ENCODE measurements at regions not wholly inside any gene's neighbourhood (a gene's known extent, or its start where the extent isn't known, plus 50 kb on each side); places are given as distances from the start of the nearest gene placed in this dataset.

DNA sequence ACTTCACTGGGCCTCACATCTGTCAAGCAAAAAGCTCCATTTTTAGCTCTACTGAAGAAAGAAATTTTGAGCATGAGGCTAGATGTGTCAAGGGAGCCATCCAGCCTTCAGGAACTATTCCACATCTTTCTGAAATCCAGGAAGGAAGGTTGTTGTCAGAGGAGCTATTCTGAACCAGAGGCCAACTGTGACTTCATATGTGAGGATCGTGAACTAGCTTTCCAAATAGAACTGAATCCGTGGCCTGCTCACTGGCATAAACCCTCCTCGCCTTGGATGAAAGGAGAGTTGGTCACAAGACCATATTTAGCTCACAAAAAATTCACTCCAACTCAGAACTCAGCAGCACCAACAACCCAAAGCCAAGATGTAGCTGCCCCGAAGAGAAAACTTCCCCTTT lies 195.8 kb downstream of the FOXO1 start:
- TF ChIP-seq POLR2AphosphoS5 (IDR thresholded peaks at IDR 0.05; ENCODE audit: low read depth, low read length): no peak
- no peak for TF ChIP-seq TAF1 (IDR thresholded peaks at IDR 0.05; ENCODE audit: borderline replicate concordance, insufficient read depth, low read length)
- TF ChIP-seq FOXP2 (optimal IDR thresholded peaks at IDR 0.05; ENCODE audit: borderline replicate concordance, extremely low read depth, extremely low read length, insufficient read depth): no peak
- no peak for TF ChIP-seq SIN3A (IDR thresholded peaks at IDR 0.05; ENCODE audit: borderline replicate concordance, insufficient read depth, low read length)
- no peak for TF ChIP-seq REST (IDR thresholded peaks at IDR 0.05; ENCODE audit: insufficient read depth in 1 of 2, low read depth in 2 of 2, low read length in 2 of 2)

DNA sequence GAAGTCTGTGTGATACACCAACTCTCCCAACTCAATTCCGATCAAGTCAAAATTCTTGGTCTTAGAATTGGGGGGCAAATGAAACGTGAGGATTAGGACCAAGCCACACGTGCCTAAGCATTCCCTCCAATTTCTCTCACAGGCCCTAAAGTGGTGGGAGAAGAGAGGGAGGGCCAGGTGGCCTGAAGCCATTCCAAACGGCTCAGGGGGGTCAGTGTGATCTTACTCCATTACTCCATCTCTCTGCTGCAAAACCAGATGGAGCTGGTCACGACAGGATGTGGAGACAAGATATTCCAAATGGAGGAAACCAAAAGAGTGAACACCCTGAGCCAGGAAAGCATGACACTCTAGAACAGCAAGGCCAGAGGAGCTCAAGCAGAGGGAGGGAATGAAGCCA lies 195.4 kb downstream of the FOXO1 start:
- TF ChIP-seq POLR2AphosphoS5 (IDR thresholded peaks at IDR 0.05; ENCODE audit: low read depth, low read length) (no peak), REST (IDR thresholded peaks at IDR 0.05; ENCODE audit: insufficient read depth in 1 of 2, low read depth in 2 of 2, low read length in 2 of 2) (no peak), SIN3A (IDR thresholded peaks at IDR 0.05; ENCODE audit: borderline replicate concordance, insufficient read depth, low read length) (no peak), TAF1 (IDR thresholded peaks at IDR 0.05; ENCODE audit: borderline replicate concordance, insufficient read depth, low read length) (no peak), FOXP2 (optimal IDR thresholded peaks at IDR 0.05; ENCODE audit: borderline replicate concordance, extremely low read depth, extremely low read length, insufficient read depth) (no peak)

GRCh38 chr13:40471911-40472310 lies 194.5 kb downstream of the FOXO1 start:
- no peak for TF ChIP-seq TAF1 (IDR thresholded peaks at IDR 0.05; ENCODE audit: borderline replicate concordance, insufficient read depth, low read length)
- no peak for TF ChIP-seq SIN3A (IDR thresholded peaks at IDR 0.05; ENCODE audit: borderline replicate concordance, insufficient read depth, low read length)

DNA sequence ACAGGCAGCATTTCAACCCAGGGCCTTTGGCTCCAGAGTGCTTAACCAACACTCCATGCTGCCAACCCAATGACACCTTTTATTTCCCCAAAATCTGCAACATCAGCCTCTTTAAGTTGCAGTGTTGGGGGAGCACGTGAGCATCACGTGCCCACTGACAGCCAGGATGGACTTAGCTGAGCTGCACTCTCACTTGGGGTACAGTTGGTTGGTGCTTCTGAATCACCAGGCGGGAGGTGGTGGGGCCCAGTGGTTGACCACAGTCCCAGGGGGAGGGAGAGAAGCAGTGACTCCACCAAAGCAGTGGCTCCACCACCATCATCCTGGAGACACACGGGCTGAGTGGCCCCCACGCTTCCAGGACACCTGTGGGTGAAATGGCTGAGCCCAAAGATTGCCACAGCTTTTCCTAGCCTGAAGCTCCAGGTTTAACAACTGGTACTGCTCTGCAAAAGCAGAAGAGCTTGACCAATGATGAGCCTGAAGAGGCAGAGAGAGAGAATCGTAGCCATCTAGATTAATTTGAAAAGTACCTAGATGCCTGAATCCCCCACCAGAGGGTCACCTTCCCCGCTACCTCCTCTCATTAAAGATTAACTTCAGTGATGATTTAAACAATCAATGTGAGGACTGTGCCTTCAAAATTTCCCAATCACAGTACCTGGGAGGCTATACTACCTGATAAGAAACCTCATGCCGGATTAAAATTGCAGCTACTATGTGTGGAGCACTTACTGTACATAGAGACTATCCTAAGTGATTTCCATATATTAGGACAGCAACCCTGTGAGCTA lies 193.8 kb downstream of the FOXO1 start:
- no peak for TF ChIP-seq POLR2AphosphoS5 (IDR thresholded peaks at IDR 0.05; ENCODE audit: low read depth, low read length)
- TF ChIP-seq FOXP2 (optimal IDR thresholded peaks at IDR 0.05; ENCODE audit: borderline replicate concordance, extremely low read depth, extremely low read length, insufficient read depth): no peak
- TF ChIP-seq REST (IDR thresholded peaks at IDR 0.05; ENCODE audit: insufficient read depth in 1 of 2, low read depth in 2 of 2, low read length in 2 of 2): no peak

DNA sequence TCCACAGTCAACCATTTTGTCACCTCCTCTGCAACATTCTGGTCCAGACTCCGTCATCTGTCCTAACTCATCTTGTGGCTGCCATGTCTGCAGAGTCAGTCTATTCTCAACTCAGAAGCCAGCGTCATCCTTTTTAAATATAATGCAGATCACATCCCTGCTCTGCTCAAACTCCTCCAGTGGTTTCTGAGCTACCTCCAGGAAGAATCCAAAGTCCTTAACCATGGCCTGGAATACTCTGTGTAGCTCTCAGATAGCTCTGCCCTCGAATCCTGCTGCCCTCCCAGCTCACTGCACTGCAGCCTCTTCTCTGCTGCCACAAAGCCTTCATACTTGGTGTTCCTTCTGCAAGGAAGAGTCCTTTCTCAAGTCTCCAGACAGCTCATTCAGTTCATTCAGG lies 190.8 kb downstream of the FOXO1 start:
- no peak for TF ChIP-seq TAF1 (IDR thresholded peaks at IDR 0.05; ENCODE audit: borderline replicate concordance, insufficient read depth, low read length)
- TF ChIP-seq REST (IDR thresholded peaks at IDR 0.05; ENCODE audit: insufficient read depth in 1 of 2, low read depth in 2 of 2, low read length in 2 of 2): no peak
- no peak for TF ChIP-seq FOXP2 (optimal IDR thresholded peaks at IDR 0.05; ENCODE audit: borderline replicate concordance, extremely low read depth, extremely low read length, insufficient read depth)
- TF ChIP-seq SIN3A (IDR thresholded peaks at IDR 0.05; ENCODE audit: borderline replicate concordance, insufficient read depth, low read length): no peak
- TF ChIP-seq POLR2AphosphoS5 (IDR thresholded peaks at IDR 0.05; ENCODE audit: low read depth, low read length): no peak

Data from PFSK-1 (cell line).